SU-DHL-6 (cell line): ENCODE measurements at regions not wholly inside any gene's neighbourhood (a gene's known extent, or its start where the extent isn't known, plus 50 kb on each side); places are given as distances from the start of the nearest gene placed in this dataset.

Source experiments
- H2AFZ ChIP-seq: fragments of 200-600 bp; sonication (generic); 2 replicates; pipeline ENCODE4 v1.6.1; 2014; ENCODE audit warnings: low read depth, mild to moderate bottlenecking, moderate library complexity, mixed read lengths, antibody characterized with exemption, low read length; ENCODE audit not compliant: severe bottlenecking
- H3F3A ChIP-seq: fragments of 200-600 bp; shearing (Covaris generic); 2 replicates; pipeline ENCODE4 v1.6.0; 2016; ENCODE audit warnings: antibody characterized with exemption, mild to moderate bottlenecking; ENCODE audit not compliant: insufficient read depth
- H3K27ac ChIP-seq: fragments of 200-600 bp; sonication (generic); 2 replicates; pipeline ENCODE4 v1.5.1; 2016; ENCODE audit warnings: low read depth, mild to moderate bottlenecking, low read length, moderate library complexity, mixed read lengths
- H3K27me3 ChIP-seq: fragments of 200-600 bp; sonication (generic), shearing (Covaris generic); 2 replicates; pipeline ENCODE4 v1.6.0; 2014; ENCODE audit warnings: mild to moderate bottlenecking, low read length
- H3K36me3 ChIP-seq: fragments of 200-600 bp; sonication (generic); 2 replicates; pipeline ENCODE4 v1.6.1; 2014; ENCODE audit warnings: mild to moderate bottlenecking, low read length, mixed read lengths
- H3K4me2 ChIP-seq: fragments of 300-600, 200-600 bp; shearing (Covaris generic), sonication (generic); 2 replicates; pipeline ENCODE4 v1.6.0; 2014; ENCODE audit warnings: low read length, low read depth, mild to moderate bottlenecking; ENCODE audit not compliant: poor library complexity, severe bottlenecking
- H3K4me3 ChIP-seq: fragments of 200-600 bp; sonication (generic); 2 replicates; pipeline ENCODE4 v1.5.1; 2014; ENCODE audit warnings: antibody characterized with exemption, low read length, mild to moderate bottlenecking, mixed read lengths; ENCODE audit not compliant: insufficient read depth, poor library complexity, severe bottlenecking
- H3K79me2 ChIP-seq: fragments of 200-600 bp; sonication (generic); 2 replicates; pipeline ENCODE4 v1.6.1; 2014; ENCODE audit warnings: mild to moderate bottlenecking, low read length, moderate library complexity; ENCODE audit not compliant: insufficient read depth
- H3K9ac ChIP-seq: fragments of 200-600 bp; sonication (generic); 2 replicates; pipeline ENCODE4 v1.7.0; 2014; ENCODE audit warnings: mild to moderate bottlenecking, low read length
- H3K9me2 ChIP-seq: fragments of 200-600 bp; sonication (generic); replicated peaks from 2 replicates; pipeline ENCODE4 v1.6.1; 2014; ENCODE audit warnings: low read length; ENCODE audit not compliant: insufficient read depth
- H3K9me3 ChIP-seq: fragments of 200-600 bp; sonication (generic); 2 replicates; pipeline ENCODE4 v1.6.1; 2014; ENCODE audit warnings: low read length, mixed read lengths; ENCODE audit not compliant: insufficient read depth
- H4K20me1 ChIP-seq: fragments of 200-600 bp; sonication (generic); 2 replicates; pipeline ENCODE4 v1.6.1; 2014; ENCODE audit warnings: low read depth, mild to moderate bottlenecking, antibody characterized with exemption, low read length, moderate library complexity, mixed read lengths
- EZH2phosphoT487 ChIP-seq: fragments of 200-600 bp; sonication (generic), shearing (Covaris generic); conservative IDR thresholded peaks from 2 replicates; pipeline ENCODE4 v1.6.1; 2018; ENCODE audit warnings: mild to moderate bottlenecking, antibody characterized with exemption, low read length, moderate library complexity, mixed read lengths
- TF ChIP-seq, protein P1 (sequence below): fragments of 200-600 bp; sonication (generic); IDR thresholded peaks from one replicate; pipeline ENCODE4 v1.5.1; 2017; ENCODE audit warnings: antibody characterized with exemption, mild to moderate bottlenecking, low read length, moderate library complexity; ENCODE audit not compliant: insufficient read depth, poor library complexity, severe bottlenecking

DNA sequence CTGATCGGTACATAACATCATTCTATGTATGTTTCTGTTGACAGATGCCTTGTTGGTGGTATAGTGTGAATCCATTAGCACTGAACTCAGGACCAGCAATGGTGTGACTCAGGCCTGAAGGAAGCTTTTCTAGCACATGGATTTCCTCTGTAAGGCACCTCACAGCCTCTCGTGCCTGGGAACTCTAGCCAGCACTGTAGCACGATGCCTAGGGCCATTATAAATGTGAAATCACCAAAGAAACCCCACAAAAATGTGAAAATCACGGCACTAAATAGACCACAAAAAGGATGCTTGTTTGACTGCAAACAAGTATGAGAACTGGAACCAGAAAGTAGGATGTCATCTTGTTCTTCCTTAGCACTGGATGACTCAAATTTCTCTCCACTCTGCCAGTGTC lies 63.7 kb upstream of the NKX2-2 start:
- Histone ChIP-seq H4K20me1 (no peaks in the 10 kb centered on the region), H3K79me2 (no peaks in the 10 kb centered on the region), H3K36me3 (no peaks in the 10 kb centered on the region), H3K9me2 (no peaks in the 10 kb centered on the region), H2AFZ (no peak overlapping the region), H3K9me3 (no peaks in the 10 kb centered on the region), H3K9ac (no peak overlapping the region), H3K27me3 (no peaks in the 10 kb centered on the region), H3K4me3 (no peak overlapping the region), H3K4me2 (no peak overlapping the region), H3F3A (no peaks in the 10 kb centered on the region), H3K27ac (no peak overlapping the region)
- TF ChIP-seq EZH2phosphoT487, result no peak
- TF ChIP-seq, protein P1, sequence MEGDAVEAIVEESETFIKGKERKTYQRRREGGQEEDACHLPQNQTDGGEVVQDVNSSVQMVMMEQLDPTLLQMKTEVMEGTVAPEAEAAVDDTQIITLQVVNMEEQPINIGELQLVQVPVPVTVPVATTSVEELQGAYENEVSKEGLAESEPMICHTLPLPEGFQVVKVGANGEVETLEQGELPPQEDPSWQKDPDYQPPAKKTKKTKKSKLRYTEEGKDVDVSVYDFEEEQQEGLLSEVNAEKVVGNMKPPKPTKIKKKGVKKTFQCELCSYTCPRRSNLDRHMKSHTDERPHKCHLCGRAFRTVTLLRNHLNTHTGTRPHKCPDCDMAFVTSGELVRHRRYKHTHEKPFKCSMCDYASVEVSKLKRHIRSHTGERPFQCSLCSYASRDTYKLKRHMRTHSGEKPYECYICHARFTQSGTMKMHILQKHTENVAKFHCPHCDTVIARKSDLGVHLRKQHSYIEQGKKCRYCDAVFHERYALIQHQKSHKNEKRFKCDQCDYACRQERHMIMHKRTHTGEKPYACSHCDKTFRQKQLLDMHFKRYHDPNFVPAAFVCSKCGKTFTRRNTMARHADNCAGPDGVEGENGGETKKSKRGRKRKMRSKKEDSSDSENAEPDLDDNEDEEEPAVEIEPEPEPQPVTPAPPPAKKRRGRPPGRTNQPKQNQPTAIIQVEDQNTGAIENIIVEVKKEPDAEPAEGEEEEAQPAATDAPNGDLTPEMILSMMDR, result no peak

DNA sequence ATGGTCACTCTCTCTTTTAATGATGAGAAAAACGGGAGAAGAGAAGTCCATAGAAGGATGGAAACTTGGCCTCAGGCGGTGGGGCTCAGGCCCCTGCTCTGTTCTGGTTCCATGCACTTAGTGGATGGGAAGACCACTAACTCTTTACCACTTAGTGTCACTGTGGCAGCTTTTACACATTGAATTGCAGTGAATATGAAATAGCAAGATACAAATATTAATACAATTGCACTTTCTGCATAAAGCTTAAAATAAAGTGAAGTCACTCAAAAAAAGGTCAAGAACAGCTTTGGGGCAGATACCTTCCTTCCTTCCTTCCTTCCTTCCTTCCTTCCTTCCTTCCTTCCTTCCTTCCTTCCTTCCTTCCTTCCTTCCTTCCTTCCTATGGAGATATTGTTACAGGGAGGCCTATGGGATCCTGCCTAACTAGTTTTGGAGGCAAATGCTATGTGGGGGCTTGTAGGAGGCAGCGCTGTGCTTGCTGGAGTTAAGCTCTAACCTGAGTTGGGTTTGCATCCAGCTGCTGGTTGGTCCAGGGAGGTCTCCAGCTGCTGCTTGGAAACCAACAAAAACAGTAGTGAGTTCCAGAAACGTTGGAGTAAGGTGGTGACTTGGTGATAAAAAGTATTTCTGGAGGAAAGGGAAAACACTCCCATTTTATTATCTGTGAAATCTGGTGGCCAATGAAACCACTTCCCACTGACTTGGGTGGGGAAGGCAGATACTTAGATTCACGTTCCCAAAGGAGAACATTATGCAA lies 62.3 kb upstream of the NKX2-2 start:
- Histone ChIP-seq H3K4me3 (no peak overlapping the region), H3F3A (no peaks in the 10 kb centered on the region), H3K9me3 (no peaks in the 10 kb centered on the region), H4K20me1 (no peaks in the 10 kb centered on the region), H3K79me2 (no peaks in the 10 kb centered on the region), H3K4me2 (no peak overlapping the region), H2AFZ (no peak overlapping the region), H3K36me3 (no peaks in the 10 kb centered on the region), H3K27ac (no peak overlapping the region), H3K27me3 (no peaks in the 10 kb centered on the region), H3K9me2 (no peaks in the 10 kb centered on the region), H3K9ac (no peak overlapping the region)
- TF ChIP-seq, protein P1, result no peak
- no peak for TF ChIP-seq EZH2phosphoT487

DNA sequence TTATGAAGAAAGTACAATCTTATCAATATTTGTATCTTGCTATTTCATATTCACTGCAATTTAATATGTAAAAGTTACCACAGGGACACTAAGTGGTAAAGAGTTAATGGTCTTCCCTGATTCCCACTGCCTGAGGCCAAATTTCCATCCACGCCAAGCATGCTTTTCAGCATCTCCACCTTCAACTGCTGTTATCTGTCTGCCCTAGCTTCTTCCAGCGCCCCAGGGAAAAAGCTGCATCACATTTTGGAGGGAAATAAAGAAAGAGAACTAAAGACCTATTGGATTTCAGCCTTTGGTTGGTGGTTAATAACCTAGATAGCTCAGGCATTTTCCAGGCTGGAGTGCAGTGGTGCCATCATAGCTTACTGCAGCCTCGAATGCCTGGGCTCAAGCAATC lies 61.3 kb upstream of the NKX2-2 start:
- TF ChIP-seq EZH2phosphoT487, result no peak
- TF ChIP-seq, protein P1, result no peak
- Histone ChIP-seq H3K27ac (no peak overlapping the region), H3K9me2 (no peaks in the 10 kb centered on the region)

More for the DNA sequence above, 61.3 kb upstream of the NKX2-2 start:
- no peak overlapping the region for H3K4me3 ChIP-seq
- H3K9me3 ChIP-seq, result no peaks in the 10 kb centered on the region
- no peaks in the 10 kb centered on the region for H3K79me2 ChIP-seq
- no peaks in the 10 kb centered on the region for H3K27me3 ChIP-seq
- no peaks in the 10 kb centered on the region for H3K36me3 ChIP-seq
- no peak overlapping the region for H3K4me2 ChIP-seq
- no peak overlapping the region for H2AFZ ChIP-seq
- H3K9ac ChIP-seq, result no peak overlapping the region
- no peaks in the 10 kb centered on the region for H3F3A ChIP-seq
- H4K20me1 ChIP-seq, result no peaks in the 10 kb centered on the region
